GM18907 (cell line): ENCODE measurements at regions not wholly inside any gene's neighbourhood (a gene's known extent, or its start where the extent isn't known, plus 50 kb on each side); places are given as distances from the start of the nearest gene placed in this dataset.
"Not testable (repeated sequence)": the region's sequence is repeated elsewhere in the genome, so short reads cannot be mapped to it uniquely, and the experiment has no call there.

Experiments used
- ATAC-seq: cut with Tn5 transposase; IDR thresholded peaks from one replicate; pipeline ENCODE4 v1.9.1; 2021; ENCODE audit warnings: mild to moderate bottlenecking, moderate library complexity; ENCODE audit not compliant: unreplicated experiment

- no peak for ATAC-seq
These were observed 55.2 kb upstream of the SLIT2 start for GRCh38 chr4:20196476-20196875.

GRCh38 chr4:20195071-20195885 is 56.4 kb upstream of the SLIT2 start:
- no peak for ATAC-seq

GRCh38 chr4:20194123-20195013 is 57.3 kb upstream of the SLIT2 start:
- ATAC-seq = no peak

GRCh38 chr4:20193141-20193936 is 58.4 kb upstream of the SLIT2 start:
- ATAC-seq = no peak

- no peak for ATAC-seq
These were observed 59.0 kb upstream of the SLIT2 start for GRCh38 chr4:20192736-20193135.

GRCh38 chr4:20185103-20185502 is 66.6 kb upstream of the SLIT2 start:
- no peak for ATAC-seq

GRCh38 chr4:20183131-20183530 is 68.6 kb upstream of the SLIT2 start:
- ATAC-seq = not testable (repeated sequence)

GRCh38 chr4:20181926-20182325 is 69.8 kb upstream of the SLIT2 start:
- ATAC-seq = no peak

- no peak for ATAC-seq
These were observed 71.2 kb upstream of the SLIT2 start for GRCh38 chr4:20180509-20180908.

GRCh38 chr4:20178902-20179576 is 72.7 kb upstream of the SLIT2 start:
- ATAC-seq = no peak

- no peak for ATAC-seq
These were observed 74.8 kb upstream of the SLIT2 start for GRCh38 chr4:20176881-20177280.

- ATAC-seq = no peak
These were observed 79.5 kb upstream of the SLIT2 start for GRCh38 chr4:20172070-20172760.

- ATAC-seq = no peak
These were observed 85.2 kb upstream of the SLIT2 start for GRCh38 chr4:20166544-20166943.

- no peak for ATAC-seq
These were observed 92.2 kb upstream of the SLIT2 start for GRCh38 chr4:20159516-20159915.

- ATAC-seq = no peak
These were observed 93.5 kb upstream of the SLIT2 start for GRCh38 chr4:20158195-20158594.

- ATAC-seq = no peak
These were observed 100.3 kb upstream of the SLIT2 start for GRCh38 chr4:20151436-20151835.

- ATAC-seq = not testable (repeated sequence)
These were observed 102.6 kb upstream of the SLIT2 start for GRCh38 chr4:20149143-20149542.

GRCh38 chr4:20137176-20137575 is 114.5 kb upstream of the SLIT2 start:
- no peak for ATAC-seq

- no peak for ATAC-seq
These were observed 124.1 kb upstream of the SLIT2 start for GRCh38 chr4:20127626-20128025.

- no peak for ATAC-seq
These were observed 124.8 kb upstream of the SLIT2 start for GRCh38 chr4:20126906-20127305.
